Right atrium auricular region (tissue), 2 donors: ENCODE measurements at regions not wholly inside any gene's neighbourhood (a gene's known extent, or its start where the extent isn't known, plus 50 kb on each side); places are given as distances from the start of the nearest gene placed in this dataset.
"Not testable (repeated sequence)": the region's sequence is repeated elsewhere in the genome, so short reads cannot be mapped to it uniquely, and the experiment has no call there.

Experiments used
- DNase-seq: peaks from one replicate; pipeline ENCODE4 v3.0.0-alpha.2; 2019; ENCODE audit warnings: low spot score
- H3K27ac ChIP-seq, 2 donors: fragments of 200-600 bp; sonication (generic); 1 replicate in 1 of 2; 2 replicates in 1 of 2; pipeline ENCODE4 v1.5.1; 2016 to 2019
- H3K27me3 ChIP-seq, 2 donors: fragments of 200-600 bp; sonication (generic); one replicate each; pipeline versions ENCODE4 v1.5.1 to v1.6.0; 2017 to 2019
- H3K36me3 ChIP-seq: fragments of 200-600 bp; sonication (generic); one replicate; pipeline ENCODE4 v1.5.1; 2016
- H3K4me1 ChIP-seq, 2 donors: fragments of 200-600 bp; sonication (generic); one replicate each; pipeline versions ENCODE4 v1.5.1 to v1.6.0; 2017 to 2019
- H3K4me3 ChIP-seq, 2 donors: fragments of 200-600 bp; sonication (generic); 1 replicate in 1 of 2; 2 replicates in 1 of 2; pipeline ENCODE4 v1.5.1; 2017 to 2019; ENCODE audit warnings: mild to moderate bottlenecking in 1 of 2, moderate library complexity in 1 of 2
- H3K9me3 ChIP-seq, 2 donors: fragments of 200-600 bp; sonication (generic); one replicate each; pipeline ENCODE4 v1.5.1; 2019
- TF ChIP-seq, protein P1 (sequence below), 2 donors: fragments of 200-600 bp; sonication (generic); IDR thresholded peaks; one replicate each; pipeline ENCODE4 v1.5.1; 2019; ENCODE audit warnings: antibody characterized with exemption in 2 of 2

DNA sequence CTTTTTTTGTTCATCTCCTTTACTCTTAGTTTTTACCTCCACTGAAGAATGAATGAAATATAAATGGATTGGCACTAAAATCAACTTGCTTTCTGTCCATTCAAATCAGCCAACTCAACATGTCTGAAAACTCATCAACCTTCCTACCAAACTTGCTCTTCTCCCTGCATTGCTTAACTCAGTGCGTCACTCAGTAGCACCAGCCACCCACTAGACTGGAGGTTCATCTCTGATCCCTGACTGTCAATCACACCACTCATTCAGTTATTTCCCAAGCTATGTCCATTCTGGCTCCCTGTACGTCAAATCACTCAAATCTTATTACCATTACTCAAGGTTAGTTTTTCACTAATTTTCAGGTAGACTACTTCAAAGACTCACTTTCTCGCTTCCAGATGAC lies 75.2 kb upstream of the RBMS1 start:
- TF ChIP-seq, protein P1, sequence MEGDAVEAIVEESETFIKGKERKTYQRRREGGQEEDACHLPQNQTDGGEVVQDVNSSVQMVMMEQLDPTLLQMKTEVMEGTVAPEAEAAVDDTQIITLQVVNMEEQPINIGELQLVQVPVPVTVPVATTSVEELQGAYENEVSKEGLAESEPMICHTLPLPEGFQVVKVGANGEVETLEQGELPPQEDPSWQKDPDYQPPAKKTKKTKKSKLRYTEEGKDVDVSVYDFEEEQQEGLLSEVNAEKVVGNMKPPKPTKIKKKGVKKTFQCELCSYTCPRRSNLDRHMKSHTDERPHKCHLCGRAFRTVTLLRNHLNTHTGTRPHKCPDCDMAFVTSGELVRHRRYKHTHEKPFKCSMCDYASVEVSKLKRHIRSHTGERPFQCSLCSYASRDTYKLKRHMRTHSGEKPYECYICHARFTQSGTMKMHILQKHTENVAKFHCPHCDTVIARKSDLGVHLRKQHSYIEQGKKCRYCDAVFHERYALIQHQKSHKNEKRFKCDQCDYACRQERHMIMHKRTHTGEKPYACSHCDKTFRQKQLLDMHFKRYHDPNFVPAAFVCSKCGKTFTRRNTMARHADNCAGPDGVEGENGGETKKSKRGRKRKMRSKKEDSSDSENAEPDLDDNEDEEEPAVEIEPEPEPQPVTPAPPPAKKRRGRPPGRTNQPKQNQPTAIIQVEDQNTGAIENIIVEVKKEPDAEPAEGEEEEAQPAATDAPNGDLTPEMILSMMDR (IDR thresholded peaks at IDR 0.05), result no peak
- no peak for DNase-seq
- no peaks in the 10 kb centered on the region for H3K36me3 ChIP-seq
- H3K9me3 ChIP-seq, result peaks cover 0 to 8% of the 10 kb centered on the region in 2 donors
- H3K27ac ChIP-seq, result no peak overlapping the region
- H3K4me1 ChIP-seq, result no peaks in the 10 kb centered on the region
- H3K27me3 ChIP-seq, result no peaks in the 10 kb centered on the region
- H3K4me3 ChIP-seq, result no peak overlapping the region

- H3K27me3 ChIP-seq, result no peaks in the 10 kb centered on the region
- H3K36me3 ChIP-seq, result no peaks in the 10 kb centered on the region
- H3K27ac ChIP-seq, result no peak overlapping the region
- no peak for DNase-seq
- H3K4me1 ChIP-seq, result no peaks in the 10 kb centered on the region
- H3K9me3 ChIP-seq, result peaks cover 0 to 8% of the 10 kb centered on the region in 2 donors
- H3K4me3 ChIP-seq, result no peak overlapping the region
- TF ChIP-seq, protein P1 (IDR thresholded peaks at IDR 0.05), result no peak
Observed at GRCh38 chr2:160570376-160570775, 76.8 kb upstream of the RBMS1 start.

GRCh38 chr2:160574468-160575140 lies 81.0 kb upstream of the RBMS1 start:
- H3K27ac ChIP-seq, result no peak overlapping the region
- no peaks in the 10 kb centered on the region for H3K27me3 ChIP-seq
- H3K4me3 ChIP-seq, result no peak overlapping the region
- peaks cover 0 to 8% of the 10 kb centered on the region in 2 donors for H3K9me3 ChIP-seq
- peaks cover 0 to 10% of the 10 kb centered on the region in 2 donors for H3K4me1 ChIP-seq
- TF ChIP-seq, protein P1 (IDR thresholded peaks at IDR 0.05), result no peak
- no peaks in the 10 kb centered on the region for H3K36me3 ChIP-seq
- no peak for DNase-seq

DNA sequence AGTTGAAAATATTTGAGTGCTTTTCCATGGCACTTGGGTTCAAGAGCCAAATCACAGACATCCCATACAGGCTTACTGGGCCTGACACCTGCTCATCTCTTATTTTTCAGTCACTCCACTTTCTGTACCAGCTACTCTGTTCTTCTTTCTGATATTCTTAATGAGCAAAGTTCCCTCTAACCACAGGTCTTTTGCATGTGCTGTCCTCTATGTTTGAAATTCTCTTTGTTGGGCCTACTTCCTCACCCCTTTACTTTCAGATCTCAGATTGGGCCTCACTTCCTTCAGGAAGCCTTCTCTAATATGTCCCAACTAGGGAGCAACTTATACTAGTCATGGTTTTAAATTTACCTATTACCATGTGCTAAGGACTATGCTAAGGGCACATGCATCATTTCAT lies 81.8 kb upstream of the RBMS1 start:
- Histone ChIP-seq H3K4me1 (peaks cover 0 to 10% of the 10 kb centered on the region in 2 donors), H3K36me3 (no peaks in the 10 kb centered on the region), H3K27ac (peak overlapping the region in 1 of 2 donors; percentile 52), H3K27me3 (no peaks in the 10 kb centered on the region), H3K4me3 (no peak overlapping the region), H3K9me3 (peaks cover 0 to 8% of the 10 kb centered on the region in 2 donors)
- DNase-seq, result no peak
- TF ChIP-seq, protein P1 (IDR thresholded peaks at IDR 0.05), result no peak

- TF ChIP-seq, protein P1 (IDR thresholded peaks at IDR 0.05), result no peak
- H3K27me3 ChIP-seq, result no peaks in the 10 kb centered on the region
- H3K36me3 ChIP-seq, result no peaks in the 10 kb centered on the region
- no peak for DNase-seq
- peak overlapping the region; percentile 15 to 52 for H3K27ac ChIP-seq
- H3K4me1 ChIP-seq, result peaks cover 0 to 10% of the 10 kb centered on the region in 2 donors
- H3K4me3 ChIP-seq, result no peak overlapping the region
- H3K9me3 ChIP-seq, result peaks cover 0 to 8% of the 10 kb centered on the region in 2 donors
Observed at GRCh38 chr2:160576054-160576499, 82.5 kb upstream of the RBMS1 start.

DNA sequence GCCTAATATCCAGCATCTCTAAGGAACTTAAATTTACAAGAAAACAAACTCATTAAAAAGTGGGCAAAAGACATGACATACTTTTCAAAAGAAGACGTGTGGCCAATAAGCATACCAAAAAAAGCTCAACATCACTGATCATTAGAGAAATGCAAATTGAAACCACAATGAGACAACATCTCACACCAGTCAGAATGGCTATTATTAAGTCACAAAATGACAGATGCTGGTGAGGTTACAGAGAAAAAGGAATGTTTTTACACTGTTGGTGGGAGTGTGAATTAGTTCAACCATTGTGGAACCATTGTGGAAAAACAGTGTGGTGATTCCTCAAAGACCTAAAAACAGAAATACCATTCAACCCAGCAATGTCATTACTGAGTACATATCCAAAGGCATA lies 83.5 kb upstream of the RBMS1 start:
- not testable (repeated sequence) for H3K4me3 ChIP-seq, H3K36me3 ChIP-seq, DNase-seq, H3K27me3 ChIP-seq, H3K9me3 ChIP-seq
- Histone ChIP-seq H3K4me1 (peaks cover 0 to 16% of the 10 kb centered on the region in 2 donors), H3K27ac (peak overlapping the region in 1 of 2 donors; percentile 52)
